Vagina (tissue), 2 donors: ENCODE measurements at regions not wholly inside any gene's neighbourhood (a gene's known extent, or its start where the extent isn't known, plus 50 kb on each side); places are given as distances from the start of the nearest gene placed in this dataset.

Experiments
- DNase-seq, 2 donors: peaks; one replicate each; pipeline ENCODE4 v3.0.0-alpha.2; 2017; ENCODE audit errors: extremely low spot score in 2 of 2
- H3K27ac ChIP-seq: fragments of 200-600 bp; sonication (generic); one replicate; pipeline ENCODE4 v1.5.1; 2019
- H3K27me3 ChIP-seq: fragments of 200-600 bp; sonication (generic); one replicate; pipeline ENCODE4 v1.5.1; 2019
- H3K36me3 ChIP-seq, 2 donors: fragments of 200-600 bp; sonication (generic); one replicate each; pipeline ENCODE4 v1.5.1; 2017 to 2019
- H3K4me1 ChIP-seq: fragments of 200-600 bp; sonication (generic); one replicate; pipeline ENCODE4 v1.5.1; 2019
- H3K4me3 ChIP-seq, 2 donors: fragments of 200-600 bp; sonication (generic); 1 replicate in 1 of 2; 2 replicates in 1 of 2; pipeline ENCODE4 v1.5.1; 2016 to 2019
- H3K9me3 ChIP-seq: fragments of 200-600 bp; sonication (generic); one replicate; pipeline ENCODE4 v1.5.1; 2019
- POLR2A ChIP-seq, 2 donors: fragments of 450-650 bp; IDR thresholded peaks; one replicate each; pipeline ENCODE4 v1.6.1; 2017; ENCODE audit warnings: antibody characterized with exemption in 2 of 2, mild to moderate bottlenecking in 2 of 2, moderate library complexity in 2 of 2
- POLR2AphosphoS5 ChIP-seq, 2 donors: sonication (generic); formaldehyde crosslinking; IDR thresholded peaks; one replicate each; pipeline ENCODE4 v1.9.0; 2017; ENCODE audit warnings: antibody characterized with exemption in 2 of 2, mild to moderate bottlenecking in 2 of 2, low read depth in 1 of 2; ENCODE audit not compliant: insufficient read depth in 1 of 2
- intact Hi-C: fragments of 100-400 bp; cut with DNase I; formaldehyde crosslinking; loops from one replicate; pipeline ENCODE4 v1.15.1; 2023
- TF ChIP-seq, protein P1 (sequence below), 3 experiments: fragments of 450-650 bp in 2 of 3; fragments of 200-600 bp in 1 of 3; sonication (generic) in 1 of 3; IDR thresholded peaks; one replicate each; pipeline ENCODE4 v1.5.1; 2017 to 2019; ENCODE audit warnings: antibody characterized with exemption in 3 of 3, mild to moderate bottlenecking in 2 of 3, moderate library complexity in 2 of 3

DNA sequence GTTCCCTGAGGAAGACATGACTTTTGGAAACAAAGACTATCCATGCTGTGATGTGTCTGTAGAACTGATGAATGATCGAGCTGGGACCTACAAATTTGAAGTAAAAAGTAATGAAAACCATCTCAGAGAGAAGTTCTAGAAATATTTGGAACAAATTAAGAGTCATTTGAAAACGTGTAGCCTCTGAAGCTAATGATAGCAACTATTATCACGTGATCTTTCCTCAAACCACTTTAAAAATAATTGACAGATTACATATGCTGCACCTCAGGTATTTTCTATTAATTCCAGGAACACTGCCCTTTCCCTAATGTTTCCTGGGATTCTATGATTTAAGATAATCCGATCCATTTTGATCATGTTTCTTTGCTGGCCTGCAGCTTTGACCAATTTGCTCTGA lies 990.3 kb downstream of the CDH8 start:
- Histone ChIP-seq H3K27ac (no peak overlapping the region), H3K4me1 (no peaks in the 10 kb centered on the region), H3K36me3 (no peaks in the 10 kb centered on the region), H3K4me3 (no peak overlapping the region), H3K9me3 (no peaks in the 10 kb centered on the region), H3K27me3 (no peaks in the 10 kb centered on the region)
- DNase-seq, result no peak
- TF ChIP-seq, protein P1, sequence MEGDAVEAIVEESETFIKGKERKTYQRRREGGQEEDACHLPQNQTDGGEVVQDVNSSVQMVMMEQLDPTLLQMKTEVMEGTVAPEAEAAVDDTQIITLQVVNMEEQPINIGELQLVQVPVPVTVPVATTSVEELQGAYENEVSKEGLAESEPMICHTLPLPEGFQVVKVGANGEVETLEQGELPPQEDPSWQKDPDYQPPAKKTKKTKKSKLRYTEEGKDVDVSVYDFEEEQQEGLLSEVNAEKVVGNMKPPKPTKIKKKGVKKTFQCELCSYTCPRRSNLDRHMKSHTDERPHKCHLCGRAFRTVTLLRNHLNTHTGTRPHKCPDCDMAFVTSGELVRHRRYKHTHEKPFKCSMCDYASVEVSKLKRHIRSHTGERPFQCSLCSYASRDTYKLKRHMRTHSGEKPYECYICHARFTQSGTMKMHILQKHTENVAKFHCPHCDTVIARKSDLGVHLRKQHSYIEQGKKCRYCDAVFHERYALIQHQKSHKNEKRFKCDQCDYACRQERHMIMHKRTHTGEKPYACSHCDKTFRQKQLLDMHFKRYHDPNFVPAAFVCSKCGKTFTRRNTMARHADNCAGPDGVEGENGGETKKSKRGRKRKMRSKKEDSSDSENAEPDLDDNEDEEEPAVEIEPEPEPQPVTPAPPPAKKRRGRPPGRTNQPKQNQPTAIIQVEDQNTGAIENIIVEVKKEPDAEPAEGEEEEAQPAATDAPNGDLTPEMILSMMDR (IDR thresholded peaks at IDR 0.05), result no peak
- TF ChIP-seq POLR2A (IDR thresholded peaks at IDR 0.05), result no peak
- no peak for TF ChIP-seq POLR2AphosphoS5 (IDR thresholded peaks at IDR 0.05; ENCODE audit: insufficient read depth in 1 of 2, low read depth in 1 of 2)
- intact Hi-C loops, result no loop called here

DNA sequence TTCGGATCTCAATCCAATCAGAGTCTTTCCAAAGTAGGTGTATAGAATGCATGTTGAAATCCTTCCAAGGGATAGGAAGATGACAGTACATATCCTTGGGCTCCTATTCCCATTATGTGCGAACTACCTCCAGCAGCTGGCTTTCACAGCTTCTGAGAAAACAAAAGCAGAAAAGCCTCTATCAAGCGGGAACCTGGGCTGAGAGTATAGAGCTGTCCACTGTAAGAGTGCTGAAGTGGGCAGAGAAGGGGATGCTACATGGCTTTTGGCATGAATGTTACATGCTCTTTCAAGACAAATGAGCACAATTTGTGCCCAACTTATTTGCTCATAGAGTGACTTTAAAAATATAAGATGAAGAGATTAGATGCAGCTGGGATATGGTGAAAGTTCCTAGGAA lies 993.5 kb downstream of the CDH8 start:
- no peaks in the 10 kb centered on the region for H3K9me3 ChIP-seq
- no peaks in the 10 kb centered on the region for H3K36me3 ChIP-seq
- intact Hi-C loops, result no loop called here
- H3K27me3 ChIP-seq, result no peaks in the 10 kb centered on the region
- H3K4me3 ChIP-seq, result no peak overlapping the region
- TF ChIP-seq POLR2A (IDR thresholded peaks at IDR 0.05) (no peak), POLR2AphosphoS5 (IDR thresholded peaks at IDR 0.05; ENCODE audit: insufficient read depth in 1 of 2, low read depth in 1 of 2) (no peak)
- no peak for DNase-seq
- H3K4me1 ChIP-seq, result no peaks in the 10 kb centered on the region
- H3K27ac ChIP-seq, result no peak overlapping the region

DNA sequence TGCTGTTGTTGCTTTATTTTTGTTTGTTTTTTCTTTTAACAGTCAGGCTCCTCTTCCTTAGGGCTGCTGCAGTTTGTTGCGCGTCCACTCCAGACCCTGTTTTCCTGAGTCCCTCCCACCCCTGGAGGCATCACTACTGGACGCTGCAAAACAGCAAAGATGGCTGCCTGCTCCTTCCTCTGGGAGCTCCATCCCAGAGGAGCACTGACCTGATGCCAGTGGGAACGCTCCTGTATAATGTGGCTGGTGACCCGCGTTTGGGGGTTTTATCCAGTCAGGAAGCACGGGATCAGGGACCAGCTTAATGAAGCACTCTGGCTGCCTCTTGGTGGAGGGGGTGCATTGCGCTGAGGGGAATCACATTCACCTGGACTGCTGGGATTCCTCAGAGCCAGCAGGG lies 1005.6 kb downstream of the CDH8 start:
- TF ChIP-seq POLR2AphosphoS5 (IDR thresholded peaks at IDR 0.05; ENCODE audit: insufficient read depth in 1 of 2, low read depth in 1 of 2), result no peak
- TF ChIP-seq POLR2A (IDR thresholded peaks at IDR 0.05), result no peak
- TF ChIP-seq, protein P1 (IDR thresholded peaks at IDR 0.05), result no peak

DNA sequence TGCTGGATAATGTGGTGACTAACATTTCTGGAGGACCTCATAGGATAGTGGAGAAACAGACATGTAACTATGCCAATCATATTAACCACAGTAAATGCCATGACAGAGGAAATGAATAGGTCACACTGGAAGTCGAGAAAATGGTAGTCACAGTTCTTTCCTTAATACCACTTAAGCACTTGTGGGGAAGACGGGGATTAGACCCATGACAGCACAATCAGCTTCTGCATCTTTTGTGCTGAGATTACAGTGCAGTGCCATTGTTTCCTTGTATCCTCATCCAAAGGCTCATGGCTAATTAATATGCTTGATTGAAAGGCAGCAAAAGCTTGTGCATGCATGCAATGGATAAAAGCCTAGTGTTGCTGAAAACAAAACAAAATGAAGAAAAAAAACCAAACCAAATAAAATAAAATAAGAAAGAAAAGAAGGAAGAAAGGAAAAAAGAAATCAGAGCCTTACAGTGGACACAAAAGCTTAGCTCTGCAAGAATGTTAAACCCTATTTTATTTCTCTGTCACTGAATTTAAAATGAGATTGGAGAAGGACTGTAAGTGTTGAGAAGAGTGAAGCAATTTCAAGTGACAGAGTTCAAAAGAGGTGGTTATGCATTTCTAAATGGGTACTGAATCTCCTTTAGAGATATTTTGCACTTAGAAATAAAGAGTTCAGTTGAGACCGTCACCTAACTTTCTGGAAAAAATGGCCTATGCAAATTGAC lies 1011.9 kb downstream of the CDH8 start:
- intact Hi-C loops, result no loop called here
- H3K36me3 ChIP-seq, result no peaks in the 10 kb centered on the region
- TF ChIP-seq POLR2AphosphoS5 (IDR thresholded peaks at IDR 0.05; ENCODE audit: insufficient read depth in 1 of 2, low read depth in 1 of 2) (no peak), POLR2A (IDR thresholded peaks at IDR 0.05) (no peak)
- TF ChIP-seq, protein P1 (IDR thresholded peaks at IDR 0.05), result no peak

More for the DNA sequence above, 1005.6 kb downstream of the CDH8 start:
- Histone ChIP-seq H3K9me3 (no peaks in the 10 kb centered on the region), H3K4me1 (no peaks in the 10 kb centered on the region), H3K27ac (no peak overlapping the region), H3K27me3 (no peaks in the 10 kb centered on the region), H3K4me3 (no peak overlapping the region), H3K36me3 (no peaks in the 10 kb centered on the region)
- no peak for DNase-seq
- intact Hi-C loops, result no loop called here

DNA sequence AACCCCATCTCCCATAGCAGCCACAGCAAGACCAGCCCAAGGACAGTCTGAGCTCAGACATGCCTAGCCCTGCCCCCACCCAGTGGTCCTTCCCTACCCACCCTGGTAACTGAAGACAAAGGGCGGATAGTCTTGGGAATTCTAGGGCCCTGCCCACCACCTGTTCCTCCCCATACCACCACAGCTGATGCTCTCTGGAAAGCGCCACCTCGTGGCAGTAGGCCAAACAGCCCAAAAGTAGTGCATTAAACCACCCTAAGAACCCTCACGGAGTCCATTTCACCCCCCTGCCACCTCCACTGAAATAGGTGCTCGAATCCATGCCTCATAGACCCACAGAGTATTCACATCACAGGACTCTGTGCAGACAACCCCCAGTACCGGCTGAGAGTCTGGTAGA lies 1021.4 kb downstream of the CDH8 start:
- TF ChIP-seq POLR2A (IDR thresholded peaks at IDR 0.05) (no peak), POLR2AphosphoS5 (IDR thresholded peaks at IDR 0.05; ENCODE audit: insufficient read depth in 1 of 2, low read depth in 1 of 2) (no peak)
- TF ChIP-seq, protein P1 (IDR thresholded peaks at IDR 0.05), result no peak
- no peak for DNase-seq
- Histone ChIP-seq H3K9me3 (no peaks in the 10 kb centered on the region), H3K4me1 (no peaks in the 10 kb centered on the region), H3K36me3 (no peaks in the 10 kb centered on the region), H3K27ac (no peak overlapping the region), H3K4me3 (no peak overlapping the region), H3K27me3 (no peaks in the 10 kb centered on the region)
- intact Hi-C loops, result no loop called here

More for the DNA sequence above, 1011.9 kb downstream of the CDH8 start:
- no peak overlapping the region for H3K4me3 ChIP-seq
- H3K27ac ChIP-seq, result no peak overlapping the region
- DNase-seq, result no peak
- H3K9me3 ChIP-seq, result no peaks in the 10 kb centered on the region
- no peaks in the 10 kb centered on the region for H3K4me1 ChIP-seq
- no peaks in the 10 kb centered on the region for H3K27me3 ChIP-seq
